ENCODE measurements at regions not wholly inside any gene's neighbourhood (a gene's known extent, or its start where the extent isn't known, plus 50 kb on each side); places are given as distances from the start of the nearest gene placed in this dataset.

GRCh38 chr5:68359699-68360098 lies 144.1 kb downstream of the PIK3R1 start:
- H3K4me1 Mint-ChIP-seq (ENCODE audit: unreplicated experiment), result peaks cover 15% of the 10 kb centered on the region
- no peaks in the 10 kb centered on the region for H3K36me3 Mint-ChIP-seq (ENCODE audit: low read depth, unreplicated experiment)
- no peak overlapping the region for H3K4me3 Mint-ChIP-seq (ENCODE audit: unreplicated experiment)
- no peaks in the 10 kb centered on the region for H3K9me3 Mint-ChIP-seq (ENCODE audit: unreplicated experiment)
- TF ChIP-seq CTCF (IDR thresholded peaks at IDR 0.05; ENCODE audit: unreplicated experiment), result no peak
- no peak for DNase-seq (ENCODE audit: low spot score)
- H3K27me3 Mint-ChIP-seq (ENCODE audit: unreplicated experiment), result no peaks in the 10 kb centered on the region
- H3K27ac Mint-ChIP-seq (ENCODE audit: unreplicated experiment), result no peak overlapping the region

DNA sequence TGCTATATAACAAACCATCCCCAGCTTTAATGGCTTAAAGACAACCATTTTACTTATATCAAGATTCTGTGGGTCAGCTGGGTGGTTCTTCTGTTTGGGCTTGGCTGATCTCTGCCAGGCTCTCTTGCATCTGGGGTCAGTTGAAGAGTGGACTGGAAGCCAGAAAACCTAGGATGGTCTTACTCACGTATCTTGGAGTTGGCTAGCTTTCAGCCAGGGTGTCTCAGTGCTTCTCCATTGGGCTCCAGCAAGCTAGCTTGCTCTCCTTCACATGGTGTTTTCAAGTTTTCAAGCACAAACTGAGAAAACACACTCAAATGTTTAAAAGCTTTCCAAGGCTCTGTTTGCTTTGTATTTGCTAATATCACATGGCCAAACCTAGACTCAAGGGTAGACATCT lies 146.8 kb downstream of the PIK3R1 start:
- TF ChIP-seq CTCF (IDR thresholded peaks at IDR 0.05; ENCODE audit: unreplicated experiment), result no peak
- DNase-seq (ENCODE audit: low spot score), result no peak
- no peaks in the 10 kb centered on the region for H3K9me3 Mint-ChIP-seq (ENCODE audit: unreplicated experiment)
- peaks cover 13% of the 10 kb centered on the region for H3K4me1 Mint-ChIP-seq (ENCODE audit: unreplicated experiment)
- no peaks in the 10 kb centered on the region for H3K27me3 Mint-ChIP-seq (ENCODE audit: unreplicated experiment)
- no peak overlapping the region for H3K4me3 Mint-ChIP-seq (ENCODE audit: unreplicated experiment)
- H3K27ac Mint-ChIP-seq (ENCODE audit: unreplicated experiment), result no peak overlapping the region
- no peaks in the 10 kb centered on the region for H3K36me3 Mint-ChIP-seq (ENCODE audit: low read depth, unreplicated experiment)

- no peak overlapping the region for H3K4me3 Mint-ChIP-seq (ENCODE audit: unreplicated experiment)
- H3K36me3 Mint-ChIP-seq (ENCODE audit: low read depth, unreplicated experiment), result no peaks in the 10 kb centered on the region
- no peak overlapping the region for H3K27ac Mint-ChIP-seq (ENCODE audit: unreplicated experiment)
- no peaks in the 10 kb centered on the region for H3K9me3 Mint-ChIP-seq (ENCODE audit: unreplicated experiment)
- DNase-seq (ENCODE audit: low spot score), result no peak
- H3K4me1 Mint-ChIP-seq (ENCODE audit: unreplicated experiment), result no peaks in the 10 kb centered on the region
- TF ChIP-seq CTCF (IDR thresholded peaks at IDR 0.05; ENCODE audit: unreplicated experiment), result no peak
- H3K27me3 Mint-ChIP-seq (ENCODE audit: unreplicated experiment), result no peaks in the 10 kb centered on the region
Measured at GRCh38 chr5:68365889-68366288, 150.3 kb downstream of the PIK3R1 start.

GRCh38 chr5:68367287-68367686 lies 151.7 kb downstream of the PIK3R1 start:
- no peak for DNase-seq (ENCODE audit: low spot score)
- TF ChIP-seq CTCF (IDR thresholded peaks at IDR 0.05; ENCODE audit: unreplicated experiment), result no peak
- no peak overlapping the region for H3K27ac Mint-ChIP-seq (ENCODE audit: unreplicated experiment)
- no peak overlapping the region for H3K4me3 Mint-ChIP-seq (ENCODE audit: unreplicated experiment)
- no peaks in the 10 kb centered on the region for H3K9me3 Mint-ChIP-seq (ENCODE audit: unreplicated experiment)
- no peaks in the 10 kb centered on the region for H3K36me3 Mint-ChIP-seq (ENCODE audit: low read depth, unreplicated experiment)
- no peaks in the 10 kb centered on the region for H3K4me1 Mint-ChIP-seq (ENCODE audit: unreplicated experiment)
- peaks cover 1% of the 10 kb centered on the region for H3K27me3 Mint-ChIP-seq (ENCODE audit: unreplicated experiment)

- no peak for TF ChIP-seq CTCF (IDR thresholded peaks at IDR 0.05; ENCODE audit: unreplicated experiment)
- Mint-ChIP-seq H3K9me3 (ENCODE audit: unreplicated experiment) (no peaks in the 10 kb centered on the region), H3K27ac (ENCODE audit: unreplicated experiment) (no peak overlapping the region), H3K36me3 (ENCODE audit: low read depth, unreplicated experiment) (no peaks in the 10 kb centered on the region), H3K4me1 (ENCODE audit: unreplicated experiment) (no peaks in the 10 kb centered on the region), H3K4me3 (ENCODE audit: unreplicated experiment) (no peak overlapping the region), H3K27me3 (ENCODE audit: unreplicated experiment) (peaks cover 1% of the 10 kb centered on the region)
- no peak for DNase-seq (ENCODE audit: low spot score)
Measured at GRCh38 chr5:68367717-68368116, 152.2 kb downstream of the PIK3R1 start.
